HG02571 (cell line): ENCODE measurements at regions not wholly inside any gene's neighbourhood (a gene's known extent, or its start where the extent isn't known, plus 50 kb on each side); places are given as distances from the start of the nearest gene placed in this dataset.
"Not testable (repeated sequence)": the region's sequence is repeated elsewhere in the genome, so short reads cannot be mapped to it uniquely, and the experiment has no call there.

Experiments used
- ATAC-seq: cut with Tn5 transposase; IDR thresholded peaks from one replicate; pipeline ENCODE4 v1.9.1; 2021; ENCODE audit warnings: mild to moderate bottlenecking, moderate library complexity; ENCODE audit not compliant: unreplicated experiment

GRCh38 chr3:137111497-137111896, 153.7 kb downstream of the IL20RB start:
- no peak for ATAC-seq

GRCh38 chr3:137116619-137117018, 158.8 kb downstream of the IL20RB start:
- ATAC-seq = no peak

GRCh38 chr3:137121704-137122314, 164.0 kb downstream of the IL20RB start:
- no peak for ATAC-seq

- no peak for ATAC-seq
Measured at GRCh38 chr3:137131081-137131480, 173.3 kb downstream of the IL20RB start.

- ATAC-seq = no peak
Measured at GRCh38 chr3:137134431-137134830, 176.6 kb downstream of the IL20RB start.

- no peak for ATAC-seq
Measured at GRCh38 chr3:137148406-137148805, 190.6 kb downstream of the IL20RB start.

GRCh38 chr3:137148917-137149316, 191.1 kb downstream of the IL20RB start:
- ATAC-seq = no peak

GRCh38 chr3:137150825-137151224, 193.0 kb downstream of the IL20RB start:
- no peak for ATAC-seq

GRCh38 chr3:137153046-137153445, 195.3 kb downstream of the IL20RB start:
- ATAC-seq = not testable (repeated sequence)

GRCh38 chr3:137163241-137163871, 205.6 kb downstream of the IL20RB start:
- no peak for ATAC-seq

- no peak for ATAC-seq
Measured at GRCh38 chr3:137163958-137164357, 206.2 kb downstream of the IL20RB start.

- no peak for ATAC-seq
Measured at GRCh38 chr3:137165117-137165806, 207.5 kb downstream of the IL20RB start.

GRCh38 chr3:137171834-137172603, 214.2 kb downstream of the IL20RB start:
- ATAC-seq = no peak

- ATAC-seq = no peak
Measured at GRCh38 chr3:137172728-137173127, 214.9 kb downstream of the IL20RB start.

- ATAC-seq = no peak
Measured at GRCh38 chr3:137174514-137174913, 216.7 kb downstream of the IL20RB start.

GRCh38 chr3:137180220-137180619, 222.4 kb downstream of the IL20RB start:
- no peak for ATAC-seq

- ATAC-seq = no peak
Measured at GRCh38 chr3:137191133-137191923, 233.5 kb downstream of the IL20RB start.

GRCh38 chr3:137191951-137192350, 234.2 kb downstream of the IL20RB start:
- no peak for ATAC-seq

- ATAC-seq = no peak
Measured at GRCh38 chr3:137194301-137194700, 236.5 kb downstream of the IL20RB start.

GRCh38 chr3:137198374-137198773, 240.6 kb downstream of the IL20RB start:
- ATAC-seq = not testable (repeated sequence)

- no peak for ATAC-seq
Measured at GRCh38 chr3:137199678-137200077, 241.9 kb downstream of the IL20RB start.
